Testis (tissue), 2 donors: ENCODE measurements at regions not wholly inside any gene's neighbourhood (a gene's known extent, or its start where the extent isn't known, plus 50 kb on each side); places are given as distances from the start of the nearest gene placed in this dataset.

ENCODE experiments used
- CTCF ChIP-seq, 3 experiments: fragments of 450-650 bp in 2 of 3; fragments of 200-600 bp in 1 of 3; sonication (generic) in 1 of 3; IDR thresholded peaks; one replicate each; pipeline ENCODE4 v1.5.1; 2016 to 2019; ENCODE audit warnings: antibody characterized with exemption in 3 of 3, mild to moderate bottlenecking in 2 of 3, moderate library complexity in 1 of 3
- POLR2A ChIP-seq: fragments of 450-650 bp; IDR thresholded peaks from one replicate; pipeline ENCODE4 v1.6.1; 2017; ENCODE audit warnings: antibody characterized with exemption, mild to moderate bottlenecking, moderate library complexity

GRCh38 chr3:73734211-73735089 is 109.7 kb upstream of the PDZRN3 start:
- no peak for TF ChIP-seq CTCF (IDR thresholded peaks at IDR 0.05)
- no peak for TF ChIP-seq POLR2A
